Astrocyte of the spinal cord (primary cell): ENCODE measurements at regions not wholly inside any gene's neighbourhood (a gene's known extent, or its start where the extent isn't known, plus 50 kb on each side); places are given as distances from the start of the nearest gene placed in this dataset.
A peak's percentile ranks its signal among the peaks of the same experiment; 100 is the strongest.

Experiments
- DNase-seq: peaks from one replicate; pipeline ENCODE4 v3.0.0; 2011; ENCODE audit warnings: low read depth, low spot score
- H3K4me3 ChIP-seq: 2 replicates; pipeline ENCODE4 v1.5.1; 2011; ENCODE audit warnings: low read depth, mild to moderate bottlenecking, low read length, moderate library complexity
- CTCF ChIP-seq: IDR thresholded peaks from 2 replicates; pipeline ENCODE4 v1.5.1; 2012; ENCODE audit warnings: low read depth, mild to moderate bottlenecking, low read length, inconsistent platforms
- in situ Hi-C: cut with HindIII; loops from 2 replicates; pipeline ENCODE4 v1.10.0; 2017; ENCODE audit warnings: low sequenced_read_pairs

GRCh38 chr4:128388796-128389195 lies 101.2 kb upstream of the PGRMC2 start:
- H3K4me3 ChIP-seq = no peak overlapping the region
- in situ Hi-C loops = no loop called here
- DNase-seq = no peak
- TF ChIP-seq CTCF = no peak

- in situ Hi-C loops = no loop called here
- DNase-seq = no peak
- TF ChIP-seq CTCF = no peak
- no peak overlapping the region for H3K4me3 ChIP-seq
Measured at GRCh38 chr4:128388352-128388630, 100.7 kb upstream of the PGRMC2 start.

- no peak overlapping the region for H3K4me3 ChIP-seq
- no peak for TF ChIP-seq CTCF
- in situ Hi-C loops = no loop called here
- DNase-seq = peak; percentile 56
Measured at GRCh38 chr4:128387600-128388351, 100.2 kb upstream of the PGRMC2 start.

- in situ Hi-C loops = no loop called here
- no peak overlapping the region for H3K4me3 ChIP-seq
- TF ChIP-seq CTCF = no peak
- DNase-seq = peak; percentile 98
Measured at GRCh38 chr4:128386761-128387599, 99.4 kb upstream of the PGRMC2 start.

GRCh38 chr4:128385683-128386304 lies 98.2 kb upstream of the PGRMC2 start:
- in situ Hi-C loops = no loop called here
- peak; percentile 6 for TF ChIP-seq CTCF
- H3K4me3 ChIP-seq = no peak overlapping the region
- peak; percentile 89 for DNase-seq

- TF ChIP-seq CTCF = no peak
- DNase-seq = no peak
- H3K4me3 ChIP-seq = no peak overlapping the region
- in situ Hi-C loops = no loop called here
Measured at GRCh38 chr4:128384765-128385598, 97.4 kb upstream of the PGRMC2 start.
